ENCODE measurements at regions not wholly inside any gene's neighbourhood (a gene's known extent, or its start where the extent isn't known, plus 50 kb on each side); places are given as distances from the start of the nearest gene placed in this dataset.
"Not testable (repeated sequence)": the region's sequence is repeated elsewhere in the genome, so short reads cannot be mapped to it uniquely, and the experiment has no call there.

GRCh38 chr12:85475277-85475676 lies 195.3 kb downstream of the ALX1 start:
- TF ChIP-seq CTCF (IDR thresholded peaks at IDR 0.05); E2F5 (CRISPR knock-in tag; IDR thresholded peaks at IDR 0.05); USF2 (CRISPR knock-in tag; IDR thresholded peaks at IDR 0.05); ATF2 (CRISPR knock-in tag; IDR thresholded peaks at IDR 0.05; ENCODE audit: borderline replicate concordance, low read depth); ZNF512 (CRISPR knock-in tag; IDR thresholded peaks at IDR 0.05; ENCODE audit: borderline replicate concordance); IRF1 (CRISPR knock-in tag; IDR thresholded peaks at IDR 0.05); E2F1 (CRISPR knock-in tag; IDR thresholded peaks at IDR 0.05); ATF6 (CRISPR knock-in tag; IDR thresholded peaks at IDR 0.05); TEAD1 (CRISPR knock-in tag; IDR thresholded peaks at IDR 0.05); CREB1 (CRISPR knock-in tag; IDR thresholded peaks at IDR 0.05); FOXJ3 (CRISPR knock-in tag; IDR thresholded peaks at IDR 0.05; ENCODE audit: borderline replicate concordance); ZNF396 (CRISPR knock-in tag; IDR thresholded peaks at IDR 0.05; ENCODE audit: borderline replicate concordance); FOXK1 (CRISPR knock-in tag; IDR thresholded peaks at IDR 0.05); TCF7 (CRISPR knock-in tag; IDR thresholded peaks at IDR 0.05; ENCODE audit: low read depth): not testable (repeated sequence)

All from WTC11 (cell line).